Activated naive CD4-positive, alpha-beta T cell treated with anti-CD3 and anti-CD28 coated beads, Interleukin-2, amount 50 U/mL, for 24 hours (primary cell): ENCODE measurements at regions not wholly inside any gene's neighbourhood (a gene's known extent, or its start where the extent isn't known, plus 50 kb on each side); places are given as distances from the start of the nearest gene placed in this dataset.
"Not testable (repeated sequence)": the region's sequence is repeated elsewhere in the genome, so short reads cannot be mapped to it uniquely, and the experiment has no call there.

Experiments
- H3K27ac Mint-ChIP-seq: one replicate; pipeline ENCODE4 v1.8.0; 2021; ENCODE audit warnings: mild to moderate bottlenecking, mixed read lengths
- H3K27me3 Mint-ChIP-seq: one replicate; pipeline ENCODE4 v1.8.0; 2021; ENCODE audit warnings: mixed read lengths
- H3K36me3 Mint-ChIP-seq: one replicate; pipeline ENCODE4 v1.8.0; 2021; ENCODE audit warnings: mixed read lengths
- H3K4me1 Mint-ChIP-seq: one replicate; pipeline ENCODE4 v1.8.0; 2021; ENCODE audit warnings: mixed read lengths
- H3K4me3 Mint-ChIP-seq: one replicate; pipeline ENCODE4 v1.8.0; 2021; ENCODE audit warnings: mild to moderate bottlenecking, mixed read lengths
- H3K9me3 Mint-ChIP-seq: one replicate; pipeline ENCODE4 v1.8.0; 2021; ENCODE audit warnings: mixed read lengths

GRCh38 chr6:56780109-56780508 is 137.4 kb upstream of the DST start:
- not testable (repeated sequence) for H3K4me1 Mint-ChIP-seq, H3K9me3 Mint-ChIP-seq, H3K4me3 Mint-ChIP-seq, H3K27ac Mint-ChIP-seq, H3K36me3 Mint-ChIP-seq, H3K27me3 Mint-ChIP-seq

GRCh38 chr6:56778503-56778902 is 135.8 kb upstream of the DST start:
- not testable (repeated sequence) for H3K9me3 Mint-ChIP-seq, H3K4me3 Mint-ChIP-seq, H3K27me3 Mint-ChIP-seq, H3K27ac Mint-ChIP-seq, H3K4me1 Mint-ChIP-seq, H3K36me3 Mint-ChIP-seq

- H3K9me3 Mint-ChIP-seq: no peaks in the 10 kb centered on the region
- H3K4me1 Mint-ChIP-seq: no peaks in the 10 kb centered on the region
- no peak overlapping the region for H3K27ac Mint-ChIP-seq
- no peaks in the 10 kb centered on the region for H3K36me3 Mint-ChIP-seq
- no peak overlapping the region for H3K4me3 Mint-ChIP-seq
- H3K27me3 Mint-ChIP-seq: no peaks in the 10 kb centered on the region
These were observed 132.9 kb upstream of the DST start for GRCh38 chr6:56775498-56776166.

GRCh38 chr6:56772737-56773184 is 130.1 kb upstream of the DST start:
- Mint-ChIP-seq H3K4me1 (no peaks in the 10 kb centered on the region), H3K36me3 (no peaks in the 10 kb centered on the region), H3K27me3 (no peaks in the 10 kb centered on the region), H3K27ac (no peak overlapping the region), H3K9me3 (no peaks in the 10 kb centered on the region), H3K4me3 (no peak overlapping the region)

- H3K4me3 Mint-ChIP-seq: no peak overlapping the region
- H3K27me3 Mint-ChIP-seq: no peaks in the 10 kb centered on the region
- no peak overlapping the region for H3K27ac Mint-ChIP-seq
- H3K36me3 Mint-ChIP-seq: no peaks in the 10 kb centered on the region
- no peaks in the 10 kb centered on the region for H3K4me1 Mint-ChIP-seq
- H3K9me3 Mint-ChIP-seq: no peaks in the 10 kb centered on the region
These were observed 129.4 kb upstream of the DST start for GRCh38 chr6:56771929-56772607.

GRCh38 chr6:56771189-56771588 is 128.5 kb upstream of the DST start:
- H3K27me3 Mint-ChIP-seq: peaks cover 3% of the 10 kb centered on the region
- no peak overlapping the region for H3K27ac Mint-ChIP-seq

GRCh38 chr6:56770011-56770520 is 127.4 kb upstream of the DST start:
- peaks cover 3% of the 10 kb centered on the region for H3K27me3 Mint-ChIP-seq
- no peaks in the 10 kb centered on the region for H3K9me3 Mint-ChIP-seq
- no peaks in the 10 kb centered on the region for H3K4me1 Mint-ChIP-seq
- H3K4me3 Mint-ChIP-seq: no peak overlapping the region
- H3K27ac Mint-ChIP-seq: no peak overlapping the region
- no peaks in the 10 kb centered on the region for H3K36me3 Mint-ChIP-seq

More at GRCh38 chr6:56771189-56771588, 128.5 kb upstream of the DST start:
- Mint-ChIP-seq H3K4me3 (no peak overlapping the region), H3K36me3 (no peaks in the 10 kb centered on the region), H3K9me3 (no peaks in the 10 kb centered on the region), H3K4me1 (no peaks in the 10 kb centered on the region)

GRCh38 chr6:56767892-56768531 is 125.3 kb upstream of the DST start:
- H3K4me3 Mint-ChIP-seq: no peak overlapping the region
- H3K36me3 Mint-ChIP-seq: no peaks in the 10 kb centered on the region
- peaks cover 5% of the 10 kb centered on the region for H3K27me3 Mint-ChIP-seq
- H3K9me3 Mint-ChIP-seq: no peaks in the 10 kb centered on the region
- no peak overlapping the region for H3K27ac Mint-ChIP-seq
- no peaks in the 10 kb centered on the region for H3K4me1 Mint-ChIP-seq

GRCh38 chr6:56767435-56767834 is 124.7 kb upstream of the DST start:
- Mint-ChIP-seq H3K36me3 (no peaks in the 10 kb centered on the region), H3K4me1 (no peaks in the 10 kb centered on the region), H3K4me3 (no peak overlapping the region), H3K27ac (no peak overlapping the region), H3K27me3 (peaks cover 7% of the 10 kb centered on the region), H3K9me3 (no peaks in the 10 kb centered on the region)

- no peaks in the 10 kb centered on the region for H3K36me3 Mint-ChIP-seq
- no peaks in the 10 kb centered on the region for H3K9me3 Mint-ChIP-seq
- no peak overlapping the region for H3K4me3 Mint-ChIP-seq
- H3K27ac Mint-ChIP-seq: no peak overlapping the region
- H3K4me1 Mint-ChIP-seq: no peaks in the 10 kb centered on the region
- peaks cover 7% of the 10 kb centered on the region for H3K27me3 Mint-ChIP-seq
These were observed 124.1 kb upstream of the DST start for GRCh38 chr6:56766806-56767178.

GRCh38 chr6:56766139-56766805 is 123.6 kb upstream of the DST start:
- Mint-ChIP-seq H3K27me3 (peaks cover 7% of the 10 kb centered on the region), H3K4me3 (no peak overlapping the region), H3K36me3 (no peaks in the 10 kb centered on the region), H3K27ac (no peak overlapping the region), H3K4me1 (no peaks in the 10 kb centered on the region), H3K9me3 (no peaks in the 10 kb centered on the region)

- Mint-ChIP-seq H3K36me3 (no peaks in the 10 kb centered on the region), H3K27me3 (peaks cover 7% of the 10 kb centered on the region), H3K9me3 (no peaks in the 10 kb centered on the region), H3K4me1 (no peaks in the 10 kb centered on the region), H3K27ac (no peak overlapping the region), H3K4me3 (no peak overlapping the region)
These were observed 122.8 kb upstream of the DST start for GRCh38 chr6:56765494-56765893.

- H3K36me3 Mint-ChIP-seq: no peaks in the 10 kb centered on the region
- H3K4me1 Mint-ChIP-seq: no peaks in the 10 kb centered on the region
- no peak overlapping the region for H3K4me3 Mint-ChIP-seq
- no peak overlapping the region for H3K27ac Mint-ChIP-seq
- peaks cover 7% of the 10 kb centered on the region for H3K27me3 Mint-ChIP-seq
- no peaks in the 10 kb centered on the region for H3K9me3 Mint-ChIP-seq
These were observed 121.4 kb upstream of the DST start for GRCh38 chr6:56764081-56764566.

- Mint-ChIP-seq H3K27me3 (peaks cover 5% of the 10 kb centered on the region), H3K9me3 (no peaks in the 10 kb centered on the region), H3K4me1 (no peaks in the 10 kb centered on the region), H3K36me3 (no peaks in the 10 kb centered on the region), H3K27ac (no peak overlapping the region), H3K4me3 (no peak overlapping the region)
These were observed 119.0 kb upstream of the DST start for GRCh38 chr6:56761651-56762050.

GRCh38 chr6:56760842-56761241 is 118.2 kb upstream of the DST start:
- Mint-ChIP-seq H3K4me3 (no peak overlapping the region), H3K4me1 (no peaks in the 10 kb centered on the region), H3K27ac (no peak overlapping the region), H3K27me3 (peaks cover 5% of the 10 kb centered on the region), H3K36me3 (no peaks in the 10 kb centered on the region), H3K9me3 (no peaks in the 10 kb centered on the region)

GRCh38 chr6:56759521-56759920 is 116.8 kb upstream of the DST start:
- Mint-ChIP-seq H3K27me3 (peaks cover 5% of the 10 kb centered on the region), H3K4me3 (no peak overlapping the region), H3K4me1 (no peaks in the 10 kb centered on the region), H3K9me3 (no peaks in the 10 kb centered on the region), H3K36me3 (no peaks in the 10 kb centered on the region), H3K27ac (no peak overlapping the region)
